ENCODE measurements at regions not wholly inside any gene's neighbourhood (a gene's known extent, or its start where the extent isn't known, plus 50 kb on each side); places are given as distances from the start of the nearest gene placed in this dataset.
A peak's percentile ranks its signal among the peaks of the same experiment; 100 is the strongest.
"Not testable (repeated sequence)": the region's sequence is repeated elsewhere in the genome, so short reads cannot be mapped to it uniquely, and the experiment has no call there.

- DNase-seq (ENCODE audit: low read depth): no peak
Observed at GRCh38 chr4:112946127-112946526, 103.3 kb upstream of the ANK2 start.

- no peak for DNase-seq (ENCODE audit: low read depth)
Observed at GRCh38 chr4:112947616-112948015, 101.8 kb upstream of the ANK2 start.

- peak; percentile 6 for DNase-seq (ENCODE audit: low read depth)
Observed at GRCh38 chr4:112951362-112952312, 97.8 kb upstream of the ANK2 start.

- no peak for DNase-seq (ENCODE audit: low read depth)
Observed at GRCh38 chr4:112952313-112952700, 97.1 kb upstream of the ANK2 start.

GRCh38 chr4:112953262-112953661 is 96.2 kb upstream of the ANK2 start:
- DNase-seq (ENCODE audit: low read depth): no peak

- no peak for DNase-seq (ENCODE audit: low read depth)
Observed at GRCh38 chr4:112954286-112954685, 95.2 kb upstream of the ANK2 start.

GRCh38 chr4:112956484-112956896 is 93.0 kb upstream of the ANK2 start:
- DNase-seq (ENCODE audit: low read depth): no peak

- not testable (repeated sequence) for DNase-seq (ENCODE audit: low read depth)
Observed at GRCh38 chr4:112957764-112958163, 91.7 kb upstream of the ANK2 start.

- no peak for DNase-seq (ENCODE audit: low read depth)
Observed at GRCh38 chr4:112966701-112967488, 82.6 kb upstream of the ANK2 start.

- DNase-seq (ENCODE audit: low read depth): peak; percentile 5
Observed at GRCh38 chr4:112968451-112969159, 80.8 kb upstream of the ANK2 start.

- DNase-seq (ENCODE audit: low read depth): no peak
Observed at GRCh38 chr4:112970903-112971302, 78.5 kb upstream of the ANK2 start.

GRCh38 chr4:112973750-112974251 is 75.7 kb upstream of the ANK2 start:
- no peak for DNase-seq (ENCODE audit: low read depth)

- DNase-seq (ENCODE audit: low read depth): peak; percentile 2
Observed at GRCh38 chr4:112975567-112976355, 73.7 kb upstream of the ANK2 start.

GRCh38 chr4:112978691-112979472 is 70.6 kb upstream of the ANK2 start:
- peak; percentile 24 for DNase-seq (ENCODE audit: low read depth)

GRCh38 chr4:112979881-112980421 is 69.5 kb upstream of the ANK2 start:
- DNase-seq (ENCODE audit: low read depth): no peak

- no peak for DNase-seq (ENCODE audit: low read depth)
Observed at GRCh38 chr4:112982680-112983079, 66.8 kb upstream of the ANK2 start.

GRCh38 chr4:112994732-112995464 is 54.6 kb upstream of the ANK2 start:
- no peak for DNase-seq (ENCODE audit: low read depth)

Data from RPMI7951 (cell line).